BJ (cell line): ENCODE measurements at regions not wholly inside any gene's neighbourhood (a gene's known extent, or its start where the extent isn't known, plus 50 kb on each side); places are given as distances from the start of the nearest gene placed in this dataset.

Experiments used
- CTCF ChIA-PET: fragments of 350-600 bp; formaldehyde crosslinking; extraction: SDS; loops from one replicate; lab custom pipeline; 2021; ENCODE audit warnings: antibody characterized with exemption, inconsistent platforms; lab: Yijun Ruan, JAX
- POLR2A ChIA-PET: fragments of 300-600 bp; sonication (Branson Sonifier 250); formaldehyde crosslinking; extraction: SDS; loops from one replicate; lab custom pipeline; 2021; ENCODE audit warnings: antibody characterized with exemption; lab: Charles Lee
- DNase-seq: peaks from one replicate; pipeline ENCODE4 v3.0.0-alpha.2; 2011; ENCODE audit warnings: low read depth
- H3K27me3 ChIP-seq: 2 replicates; pipeline ENCODE4 v1.6.0; 2011; ENCODE audit warnings: low read length; ENCODE audit not compliant: control insufficient read depth, insufficient read depth
- H3K36me3 ChIP-seq: 2 replicates; pipeline ENCODE4 v1.5.1; 2011; ENCODE audit warnings: low read length; ENCODE audit not compliant: control insufficient read depth, insufficient read depth
- H3K4me3 ChIP-seq: 2 replicates; pipeline ENCODE4 v1.5.1; 2011; ENCODE audit warnings: low read depth, mild to moderate bottlenecking, control low read depth, low read length
- CTCF ChIP-seq: IDR thresholded peaks from 2 replicates; pipeline ENCODE4 v1.5.1; 2011; ENCODE audit warnings: low read depth, mild to moderate bottlenecking, control low read depth, inconsistent platforms, low read length, moderate library complexity; ENCODE audit not compliant: insufficient read depth

- no peak for TF ChIP-seq CTCF
- POLR2A ChIA-PET: no interaction called here
- no peak for DNase-seq
- CTCF ChIA-PET: no interaction called here
- Histone ChIP-seq H3K36me3 (no peaks in the 10 kb centered on the region), H3K27me3 (no peaks in the 10 kb centered on the region), H3K4me3 (no peak overlapping the region)
Observed at GRCh38 chr6:22399693-22400092, 102.9 kb upstream of the PRL start.

- ChIA-PET POLR2A (no interaction called here), CTCF (no interaction called here)
- no peaks in the 10 kb centered on the region for H3K27me3 ChIP-seq
- no peak for DNase-seq
- no peaks in the 10 kb centered on the region for H3K36me3 ChIP-seq
- TF ChIP-seq CTCF: no peak
- H3K4me3 ChIP-seq: no peak overlapping the region
Observed at GRCh38 chr6:22401206-22401605, 104.4 kb upstream of the PRL start.

GRCh38 chr6:22401932-22402331 is 105.1 kb upstream of the PRL start:
- DNase-seq: no peak
- H3K27me3 ChIP-seq: no peaks in the 10 kb centered on the region
- POLR2A ChIA-PET: no interaction called here
- CTCF ChIA-PET: interaction anchor here (1.6 kb wide), 1 partner anchor 12 kb away, joined by 4 read pairs; no protein-coding TSS in a partner anchor
- no peaks in the 10 kb centered on the region for H3K36me3 ChIP-seq
- H3K4me3 ChIP-seq: no peak overlapping the region
- no peak for TF ChIP-seq CTCF

- no peak for DNase-seq
- no peaks in the 10 kb centered on the region for H3K36me3 ChIP-seq
- H3K4me3 ChIP-seq: no peak overlapping the region
- ChIA-PET CTCF (no interaction called here), POLR2A (no interaction called here)
- TF ChIP-seq CTCF: no peak
- no peaks in the 10 kb centered on the region for H3K27me3 ChIP-seq
Observed at GRCh38 chr6:22409486-22409885, 112.7 kb upstream of the PRL start.

GRCh38 chr6:22411376-22412105 is 114.7 kb upstream of the PRL start:
- TF ChIP-seq CTCF: no peak
- ChIA-PET CTCF (interaction anchor here (1.0 kb wide), 1 partner anchor 1672 kb away, joined by 3 read pairs; no protein-coding TSS in a partner anchor), POLR2A (no interaction called here)
- DNase-seq: peak; percentile 70
- Histone ChIP-seq H3K36me3 (no peaks in the 10 kb centered on the region), H3K27me3 (no peaks in the 10 kb centered on the region), H3K4me3 (no peak overlapping the region)
